ENCODE measurements at regions not wholly inside any gene's neighbourhood (a gene's known extent, or its start where the extent isn't known, plus 50 kb on each side); places are given as distances from the start of the nearest gene placed in this dataset.
A peak's percentile ranks its signal among the peaks of the same experiment; 100 is the strongest.

GRCh38 chr9:87113874-87114273 is 166.6 kb upstream of the GAS1 start:
- TF ChIP-seq, protein P1, sequence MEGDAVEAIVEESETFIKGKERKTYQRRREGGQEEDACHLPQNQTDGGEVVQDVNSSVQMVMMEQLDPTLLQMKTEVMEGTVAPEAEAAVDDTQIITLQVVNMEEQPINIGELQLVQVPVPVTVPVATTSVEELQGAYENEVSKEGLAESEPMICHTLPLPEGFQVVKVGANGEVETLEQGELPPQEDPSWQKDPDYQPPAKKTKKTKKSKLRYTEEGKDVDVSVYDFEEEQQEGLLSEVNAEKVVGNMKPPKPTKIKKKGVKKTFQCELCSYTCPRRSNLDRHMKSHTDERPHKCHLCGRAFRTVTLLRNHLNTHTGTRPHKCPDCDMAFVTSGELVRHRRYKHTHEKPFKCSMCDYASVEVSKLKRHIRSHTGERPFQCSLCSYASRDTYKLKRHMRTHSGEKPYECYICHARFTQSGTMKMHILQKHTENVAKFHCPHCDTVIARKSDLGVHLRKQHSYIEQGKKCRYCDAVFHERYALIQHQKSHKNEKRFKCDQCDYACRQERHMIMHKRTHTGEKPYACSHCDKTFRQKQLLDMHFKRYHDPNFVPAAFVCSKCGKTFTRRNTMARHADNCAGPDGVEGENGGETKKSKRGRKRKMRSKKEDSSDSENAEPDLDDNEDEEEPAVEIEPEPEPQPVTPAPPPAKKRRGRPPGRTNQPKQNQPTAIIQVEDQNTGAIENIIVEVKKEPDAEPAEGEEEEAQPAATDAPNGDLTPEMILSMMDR (IDR thresholded peaks at IDR 0.05): peak; percentile 27; the same call in 1 of the 2 replicates

DNA sequence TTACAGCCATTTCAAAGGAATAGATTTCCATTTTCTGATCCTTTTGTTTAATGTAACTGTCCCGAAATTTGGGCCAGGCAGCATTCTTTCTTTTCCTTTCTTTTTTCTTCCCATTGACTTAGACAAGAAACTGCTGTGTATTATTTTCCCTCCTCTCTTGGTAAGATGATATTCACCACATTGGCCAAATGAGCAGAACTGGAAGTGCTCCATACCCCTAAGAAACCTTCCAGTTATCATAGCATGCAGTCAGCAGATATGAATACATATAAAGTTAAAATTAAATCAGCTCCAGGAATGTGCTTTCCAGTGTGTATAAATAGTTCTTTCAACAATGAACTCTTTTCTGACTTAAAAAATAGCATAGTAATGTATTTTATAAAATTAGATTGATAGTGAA is 168.5 kb upstream of the GAS1 start:
- TF ChIP-seq, protein P1 (IDR thresholded peaks at IDR 0.05): no peak

DNA sequence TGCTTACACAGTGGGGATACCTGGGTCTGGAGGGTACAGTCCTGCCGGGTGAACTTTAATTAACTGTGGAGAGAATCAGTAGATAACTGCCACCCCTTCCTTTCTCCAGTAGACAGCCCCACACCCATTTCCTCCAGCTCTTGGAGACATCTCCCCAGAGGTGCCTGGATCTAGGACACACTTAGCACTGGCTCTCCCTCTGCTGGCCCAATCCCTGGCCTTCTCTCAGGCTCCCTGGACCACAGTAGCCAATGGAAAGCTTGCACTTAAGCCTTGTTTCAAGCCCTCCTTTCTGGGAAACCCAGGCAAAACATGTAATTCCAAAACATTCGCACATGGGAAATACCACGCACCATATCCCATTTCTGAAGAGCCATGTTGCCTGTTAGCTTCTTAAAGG is 169.2 kb upstream of the GAS1 start:
- TF ChIP-seq, protein P1 (IDR thresholded peaks at IDR 0.05): no peak

GRCh38 chr9:87118594-87118993 is 171.3 kb upstream of the GAS1 start:
- TF ChIP-seq, protein P1 (IDR thresholded peaks at IDR 0.05): no peak

GRCh38 chr9:87119328-87119881 is 172.1 kb upstream of the GAS1 start:
- TF ChIP-seq, protein P1 (IDR thresholded peaks at IDR 0.05): no peak

- TF ChIP-seq, protein P1 (IDR thresholded peaks at IDR 0.05): no peak
Measured at GRCh38 chr9:87120610-87121009, 173.3 kb upstream of the GAS1 start.

GRCh38 chr9:87122947-87123685 is 175.8 kb upstream of the GAS1 start:
- TF ChIP-seq, protein P1 (IDR thresholded peaks at IDR 0.05): no peak
